ENCODE measurements at regions not wholly inside any gene's neighbourhood (a gene's known extent, or its start where the extent isn't known, plus 50 kb on each side); places are given as distances from the start of the nearest gene placed in this dataset.
"Not testable (repeated sequence)": the region's sequence is repeated elsewhere in the genome, so short reads cannot be mapped to it uniquely, and the experiment has no call there.

- DNase-seq = no peak
Measured at GRCh38 chr9:17846948-17847655, 268.2 kb downstream of the SH3GL2 start.

GRCh38 chr9:17847908-17848307 lies 269.0 kb downstream of the SH3GL2 start:
- no peak for DNase-seq

GRCh38 chr9:17852108-17852507 lies 273.2 kb downstream of the SH3GL2 start:
- no peak for DNase-seq

GRCh38 chr9:17854487-17854886 lies 275.6 kb downstream of the SH3GL2 start:
- DNase-seq = no peak

GRCh38 chr9:17856995-17857394 lies 278.1 kb downstream of the SH3GL2 start:
- no peak for DNase-seq

- no peak for DNase-seq
Measured at GRCh38 chr9:17859228-17859627, 280.4 kb downstream of the SH3GL2 start.

GRCh38 chr9:17859987-17860386 lies 281.1 kb downstream of the SH3GL2 start:
- DNase-seq = no peak

GRCh38 chr9:17862101-17862500 lies 283.2 kb downstream of the SH3GL2 start:
- no peak for DNase-seq

- DNase-seq = no peak
Measured at GRCh38 chr9:17862629-17863028, 283.8 kb downstream of the SH3GL2 start.

- DNase-seq = peak; percentile 1
Measured at GRCh38 chr9:17863213-17863883, 284.5 kb downstream of the SH3GL2 start.

- no peak for DNase-seq
Measured at GRCh38 chr9:17863924-17864323, 285.1 kb downstream of the SH3GL2 start.

GRCh38 chr9:17864951-17865350 lies 286.1 kb downstream of the SH3GL2 start:
- no peak for DNase-seq

- DNase-seq = no peak
Measured at GRCh38 chr9:17865881-17866280, 287.0 kb downstream of the SH3GL2 start.

- DNase-seq = no peak
Measured at GRCh38 chr9:17870722-17871121, 291.9 kb downstream of the SH3GL2 start.

GRCh38 chr9:17871213-17871890 lies 292.5 kb downstream of the SH3GL2 start:
- DNase-seq = no peak

- DNase-seq = no peak
Measured at GRCh38 chr9:17875886-17876285, 297.0 kb downstream of the SH3GL2 start.

- DNase-seq = no peak
Measured at GRCh38 chr9:17876687-17877086, 297.8 kb downstream of the SH3GL2 start.

GRCh38 chr9:17878810-17879370 lies 300.0 kb downstream of the SH3GL2 start:
- no peak for DNase-seq

- no peak for DNase-seq
Measured at GRCh38 chr9:17881371-17881770, 302.5 kb downstream of the SH3GL2 start.

- no peak for DNase-seq
Measured at GRCh38 chr9:17882688-17883594, 304.1 kb downstream of the SH3GL2 start.

- DNase-seq = no peak
Measured at GRCh38 chr9:17888066-17888465, 309.2 kb downstream of the SH3GL2 start.

GRCh38 chr9:17888964-17889363 lies 310.1 kb downstream of the SH3GL2 start:
- not testable (repeated sequence) for DNase-seq
